ENCODE measurements at regions not wholly inside any gene's neighbourhood (a gene's known extent, or its start where the extent isn't known, plus 50 kb on each side); places are given as distances from the start of the nearest gene placed in this dataset.

DNA sequence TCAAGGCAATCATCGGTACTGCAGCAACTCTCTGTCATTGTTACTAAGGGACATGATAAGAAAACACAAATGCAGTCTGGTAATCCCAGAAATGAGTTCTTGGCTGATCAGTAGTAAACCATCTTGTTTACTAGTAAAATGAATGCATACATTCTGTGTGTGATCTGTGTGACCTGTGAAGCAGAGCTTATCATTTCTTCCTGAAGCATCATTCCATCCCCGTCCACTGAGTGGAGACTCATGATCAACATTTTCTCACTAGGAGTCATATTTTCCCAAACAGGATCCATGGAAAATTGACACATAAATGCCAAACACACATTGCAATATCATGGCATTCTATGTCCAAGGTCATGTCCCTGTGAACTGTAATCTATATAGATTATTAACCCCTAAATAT is 226.1 kb downstream of the ANKRD50 start:
- H3K4me3 ChIP-seq (ENCODE audit: low read length): no peak overlapping the region
- DNase-seq (ENCODE audit: low read depth): no peak
- TF ChIP-seq, protein P1, sequence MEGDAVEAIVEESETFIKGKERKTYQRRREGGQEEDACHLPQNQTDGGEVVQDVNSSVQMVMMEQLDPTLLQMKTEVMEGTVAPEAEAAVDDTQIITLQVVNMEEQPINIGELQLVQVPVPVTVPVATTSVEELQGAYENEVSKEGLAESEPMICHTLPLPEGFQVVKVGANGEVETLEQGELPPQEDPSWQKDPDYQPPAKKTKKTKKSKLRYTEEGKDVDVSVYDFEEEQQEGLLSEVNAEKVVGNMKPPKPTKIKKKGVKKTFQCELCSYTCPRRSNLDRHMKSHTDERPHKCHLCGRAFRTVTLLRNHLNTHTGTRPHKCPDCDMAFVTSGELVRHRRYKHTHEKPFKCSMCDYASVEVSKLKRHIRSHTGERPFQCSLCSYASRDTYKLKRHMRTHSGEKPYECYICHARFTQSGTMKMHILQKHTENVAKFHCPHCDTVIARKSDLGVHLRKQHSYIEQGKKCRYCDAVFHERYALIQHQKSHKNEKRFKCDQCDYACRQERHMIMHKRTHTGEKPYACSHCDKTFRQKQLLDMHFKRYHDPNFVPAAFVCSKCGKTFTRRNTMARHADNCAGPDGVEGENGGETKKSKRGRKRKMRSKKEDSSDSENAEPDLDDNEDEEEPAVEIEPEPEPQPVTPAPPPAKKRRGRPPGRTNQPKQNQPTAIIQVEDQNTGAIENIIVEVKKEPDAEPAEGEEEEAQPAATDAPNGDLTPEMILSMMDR (conservative IDR thresholded peaks at IDR 0.05; ENCODE audit: low read length): no peak

DNA sequence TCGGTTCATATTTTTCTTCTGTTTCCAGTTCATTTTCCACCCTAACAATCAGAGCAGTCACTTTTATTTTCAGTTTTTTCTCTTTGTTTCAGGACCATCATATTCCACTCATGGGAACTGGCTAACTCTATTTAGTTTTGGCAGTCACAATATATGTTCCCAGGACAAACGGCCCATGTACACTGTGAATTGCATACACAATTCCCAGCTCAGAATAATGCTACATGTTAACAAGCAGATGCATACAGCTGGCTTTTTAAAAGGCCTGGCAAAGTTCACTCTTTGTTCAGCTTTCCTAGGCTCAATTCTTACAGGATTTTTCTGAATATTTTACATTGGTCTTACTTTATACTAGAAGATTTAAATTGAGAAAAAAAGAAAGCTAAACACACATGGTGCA is 224.9 kb downstream of the ANKRD50 start:
- no peak for DNase-seq (ENCODE audit: low read depth)
- TF ChIP-seq, protein P1 (conservative IDR thresholded peaks at IDR 0.05; ENCODE audit: low read length): no peak

DNA sequence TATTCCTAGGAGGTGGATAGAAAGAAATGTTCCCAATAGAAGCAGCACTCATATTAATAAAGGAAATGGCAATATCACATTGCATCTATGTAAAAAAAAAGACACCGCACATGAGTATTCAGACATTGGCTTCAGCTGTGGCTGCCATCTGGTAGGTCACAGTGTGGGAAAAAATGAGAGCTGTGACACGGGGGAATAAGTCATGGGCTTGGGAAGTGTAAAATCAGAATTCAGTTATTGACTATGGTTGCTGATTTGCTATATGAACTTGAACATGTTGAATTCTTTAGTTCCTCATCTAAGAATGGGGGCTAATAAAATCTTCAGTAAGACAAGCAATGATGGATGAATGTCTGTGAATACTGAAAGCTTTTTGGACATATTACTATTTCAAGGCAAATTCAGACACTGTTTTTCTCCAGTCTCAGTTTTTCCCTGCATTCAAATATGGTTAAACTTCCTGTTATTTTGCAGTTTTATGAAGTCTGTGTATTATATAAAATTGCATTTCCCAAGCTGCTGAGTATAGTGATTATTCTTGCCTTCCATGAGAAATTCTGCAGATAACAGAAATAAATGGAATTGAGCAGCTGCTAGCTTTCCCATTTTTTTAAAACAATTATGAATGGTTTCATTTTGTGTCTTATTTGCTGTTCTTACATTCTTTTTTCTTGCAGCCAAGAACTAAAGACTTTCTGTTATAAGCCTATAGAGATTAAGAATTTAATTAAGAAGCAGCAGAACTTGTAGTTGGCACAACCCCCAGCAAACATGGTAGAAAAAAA is 221.0 kb downstream of the ANKRD50 start:
- no peak overlapping the region for H3K4me3 ChIP-seq (ENCODE audit: low read length)
- TF ChIP-seq, protein P1 (conservative IDR thresholded peaks at IDR 0.05; ENCODE audit: low read length): no peak
- DNase-seq (ENCODE audit: low read depth): no peak

More for the DNA sequence above, 224.9 kb downstream of the ANKRD50 start:
- H3K4me3 ChIP-seq (ENCODE audit: low read length): no peak overlapping the region

DNA sequence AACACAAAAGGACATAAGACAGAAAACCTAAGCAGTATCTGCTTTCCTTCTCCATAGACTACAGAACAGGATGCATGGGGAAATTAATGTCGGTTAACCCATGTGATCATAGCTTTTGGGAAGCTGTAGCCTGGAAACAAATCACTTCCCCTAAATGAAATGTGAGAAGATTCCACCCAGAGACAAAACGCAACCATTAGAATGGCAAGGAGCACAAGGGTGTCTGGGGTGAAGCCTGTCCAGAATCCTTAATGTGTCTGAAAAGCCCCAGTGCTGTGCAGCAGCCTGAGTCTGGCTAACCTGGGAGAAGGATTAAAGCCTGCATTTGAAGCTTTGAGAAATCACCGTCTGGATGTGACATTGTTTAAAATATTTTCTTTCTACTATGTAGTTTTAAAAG is 213.3 kb downstream of the ANKRD50 start:
- H3K4me3 ChIP-seq (ENCODE audit: low read length): no peak overlapping the region
- TF ChIP-seq, protein P1 (conservative IDR thresholded peaks at IDR 0.05; ENCODE audit: low read length): no peak
- no peak for DNase-seq (ENCODE audit: low read depth)

DNA sequence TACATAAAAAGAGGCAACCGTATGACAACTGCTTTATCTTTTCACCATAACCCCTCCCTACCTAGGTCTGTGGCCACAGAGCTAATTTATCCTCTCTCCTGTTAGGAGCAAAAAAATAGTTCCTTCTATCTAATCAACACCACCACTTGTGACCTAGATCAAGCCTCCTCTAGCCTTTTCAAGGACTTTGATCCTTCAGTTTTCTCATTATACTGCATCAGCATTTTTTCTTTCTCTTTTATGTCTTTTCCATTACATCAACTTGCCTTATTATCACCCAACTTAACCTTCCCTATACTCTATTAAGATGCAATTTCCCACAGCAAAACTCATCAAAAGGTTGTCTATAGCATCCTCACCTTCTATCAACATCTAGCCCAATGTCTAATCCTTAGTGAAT is 211.0 kb downstream of the ANKRD50 start:
- TF ChIP-seq, protein P1 (conservative IDR thresholded peaks at IDR 0.05; ENCODE audit: low read length): no peak
- H3K4me3 ChIP-seq (ENCODE audit: low read length): no peak overlapping the region
- DNase-seq (ENCODE audit: low read depth): no peak

DNA sequence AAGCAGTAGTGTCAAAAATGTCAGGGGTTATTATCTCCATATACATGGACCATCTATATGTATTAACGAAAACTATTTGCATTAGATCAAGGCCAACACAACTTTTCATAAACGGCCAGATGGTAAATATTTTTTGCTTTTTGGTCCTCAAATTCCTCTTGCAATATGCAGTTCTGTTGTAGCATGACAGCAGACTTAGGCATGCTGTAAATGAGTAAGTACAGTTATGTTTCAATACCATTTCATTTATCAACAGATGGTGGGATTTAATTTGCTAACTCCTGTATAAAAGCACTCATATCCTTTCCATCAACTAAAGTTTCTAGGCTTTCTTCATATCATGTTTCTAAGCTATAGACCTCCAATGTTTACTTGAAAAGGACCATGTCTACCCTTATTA is 208.1 kb downstream of the ANKRD50 start:
- DNase-seq (ENCODE audit: low read depth): peak; percentile 27
- H3K4me3 ChIP-seq (ENCODE audit: low read length): no peak overlapping the region
- TF ChIP-seq, protein P1 (conservative IDR thresholded peaks at IDR 0.05; ENCODE audit: low read length): no peak

DNA sequence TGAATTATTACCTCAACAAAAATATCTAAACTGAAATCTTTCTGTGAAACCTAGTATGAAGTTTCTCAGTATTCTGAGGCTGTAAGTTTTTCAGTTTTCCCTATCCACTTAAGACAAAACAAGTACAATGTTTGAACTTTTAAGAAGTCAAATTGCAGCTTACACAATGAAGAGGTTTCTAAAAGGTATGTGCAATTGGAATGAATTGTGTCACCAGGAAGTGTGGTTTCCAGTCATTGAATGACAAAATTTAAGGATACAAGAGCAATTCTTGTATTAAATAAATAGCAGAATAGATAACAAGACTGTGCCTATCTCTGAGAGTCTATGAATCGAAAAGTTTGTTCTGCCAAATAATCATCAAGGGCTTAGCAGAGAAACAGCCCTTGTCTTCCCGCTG is 207.3 kb downstream of the ANKRD50 start:
- H3K4me3 ChIP-seq (ENCODE audit: low read length): no peak overlapping the region
- TF ChIP-seq, protein P1 (conservative IDR thresholded peaks at IDR 0.05; ENCODE audit: low read length): no peak
- no peak for DNase-seq (ENCODE audit: low read depth)
